ENCODE measurements at regions not wholly inside any gene's neighbourhood (a gene's known extent, or its start where the extent isn't known, plus 50 kb on each side); places are given as distances from the start of the nearest gene placed in this dataset.
"Not testable (repeated sequence)": the region's sequence is repeated elsewhere in the genome, so short reads cannot be mapped to it uniquely, and the experiment has no call there.

GRCh38 chr5:6321078-6321477, 57.3 kb downstream of the MED10 start:
- no peak for DNase-seq

- no peak for DNase-seq
These were observed 59.2 kb downstream of the MED10 start for GRCh38 chr5:6319116-6319515.

- DNase-seq: no peak
These were observed 61.1 kb downstream of the MED10 start for GRCh38 chr5:6317116-6317798.

- DNase-seq: no peak
These were observed 62.8 kb downstream of the MED10 start for GRCh38 chr5:6315580-6315979.

GRCh38 chr5:6311568-6312501, 66.5 kb downstream of the MED10 start:
- DNase-seq: no peak

DNA sequence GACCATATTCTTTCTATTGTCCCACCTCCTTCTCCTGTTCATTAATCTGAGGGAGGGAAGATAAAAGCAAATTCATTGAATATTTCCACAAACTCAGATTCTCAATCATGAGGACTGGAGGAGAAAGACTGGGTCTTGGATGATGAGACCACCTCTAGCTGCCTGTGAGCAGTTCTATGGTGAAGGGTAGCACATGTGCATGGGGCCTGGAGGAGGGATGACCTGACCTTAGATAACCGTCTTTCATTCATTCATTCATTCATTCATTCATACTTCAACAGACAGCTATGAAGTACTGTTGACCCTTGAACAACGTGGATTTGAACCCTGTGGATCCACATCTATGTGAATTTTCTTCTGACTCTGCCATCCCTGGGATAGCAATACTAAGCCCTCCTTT, 68.4 kb downstream of the MED10 start:
- no peak for DNase-seq

DNA sequence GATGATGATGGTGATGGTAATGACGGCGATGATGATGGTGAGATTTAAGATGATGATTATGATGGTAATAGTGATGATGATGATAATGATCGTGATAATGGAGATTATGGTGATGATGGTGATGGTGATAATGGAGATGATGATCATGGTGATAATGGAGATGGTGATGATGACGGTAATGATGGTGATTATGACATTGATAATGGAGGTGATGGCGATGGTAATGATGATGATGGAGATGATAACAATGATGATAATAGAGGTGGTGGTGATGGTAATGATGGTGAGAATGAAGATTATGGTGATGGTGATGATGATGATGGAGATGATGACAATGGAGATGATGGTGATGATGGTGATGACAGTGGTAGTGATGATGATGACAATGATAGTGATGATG, 69.7 kb downstream of the MED10 start:
- no peak for DNase-seq

DNA sequence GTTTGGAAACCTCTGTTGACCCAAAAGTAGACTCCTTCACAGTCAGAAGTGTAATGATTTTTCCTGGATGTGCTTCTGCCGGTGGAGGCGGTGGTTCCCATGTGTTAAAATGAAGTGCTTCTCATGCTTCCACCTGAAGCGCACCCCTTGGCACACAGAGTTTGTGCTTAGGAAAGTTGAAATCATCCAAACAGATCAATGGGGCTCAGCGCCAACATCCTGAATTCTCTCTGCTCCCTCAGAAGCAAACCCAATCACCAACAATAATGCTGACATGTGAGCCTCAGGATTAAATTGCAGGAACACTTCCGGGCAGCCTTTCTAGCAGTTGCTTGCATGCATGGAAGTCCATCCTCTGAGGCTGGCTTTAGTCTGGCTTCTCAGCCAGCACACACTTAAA, 71.0 kb downstream of the MED10 start:
- DNase-seq: no peak

DNA sequence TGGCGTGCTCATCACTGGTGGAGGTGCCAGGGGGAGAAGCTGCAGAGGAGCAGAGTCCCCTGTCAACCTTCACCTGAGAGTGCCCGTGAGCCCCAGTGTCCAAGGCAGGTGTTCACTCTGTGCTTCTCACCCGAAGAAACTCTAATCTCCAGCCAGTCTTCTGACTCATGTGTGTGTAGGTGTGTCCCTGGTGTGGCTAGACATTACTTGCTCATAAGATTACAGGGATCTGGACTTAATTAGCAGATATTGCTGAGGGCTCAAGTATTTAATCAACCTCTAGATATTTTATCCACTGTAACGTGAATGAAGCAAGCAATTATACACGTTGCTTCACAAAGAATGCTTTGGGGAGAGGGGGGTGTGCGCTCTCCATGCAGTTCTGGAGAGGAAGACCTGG, 72.5 kb downstream of the MED10 start:
- no peak for DNase-seq

GRCh38 chr5:6302684-6303083, 75.7 kb downstream of the MED10 start:
- DNase-seq: peak in 1 of 2 experiments; percentile 29

DNA sequence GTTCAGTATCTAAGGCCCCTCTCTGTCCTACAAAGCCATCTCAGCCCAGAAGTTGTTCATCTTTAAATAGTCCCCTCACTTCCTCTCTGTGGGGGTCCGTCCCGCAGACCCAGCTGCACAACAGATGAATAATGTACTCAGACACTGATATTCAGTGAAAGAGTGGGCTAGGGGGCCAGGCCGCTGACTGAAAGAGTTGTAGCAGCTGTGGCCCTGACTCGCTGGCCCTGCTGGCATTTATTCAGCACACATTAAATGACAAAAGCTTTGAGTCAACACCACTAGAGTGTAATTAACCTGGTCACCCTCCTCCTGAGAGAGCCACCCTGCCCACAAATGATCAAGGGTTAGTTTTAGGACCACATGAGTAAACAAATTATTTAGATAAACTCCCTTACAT, 76.3 kb downstream of the MED10 start:
- no peak for DNase-seq

DNA sequence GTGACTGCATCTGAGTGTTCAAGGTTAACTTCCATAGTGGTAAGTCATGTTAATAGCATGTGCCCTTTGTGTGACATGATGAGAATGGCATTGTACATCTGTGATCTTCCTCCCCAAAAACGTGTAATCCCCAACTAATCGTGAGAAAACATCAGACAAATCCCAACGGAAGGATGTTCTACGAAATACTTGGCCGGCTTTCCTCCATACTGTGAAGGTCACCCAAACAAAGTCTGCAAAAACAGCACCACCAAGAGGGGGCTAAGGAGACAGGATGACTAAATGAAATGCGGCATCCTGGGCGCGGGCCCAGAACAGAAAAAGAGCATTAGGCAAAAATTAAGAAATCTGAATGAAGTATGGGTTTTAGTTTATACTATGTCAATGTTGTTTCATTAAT, 81.8 kb downstream of the MED10 start:
- no peak for DNase-seq

DNA sequence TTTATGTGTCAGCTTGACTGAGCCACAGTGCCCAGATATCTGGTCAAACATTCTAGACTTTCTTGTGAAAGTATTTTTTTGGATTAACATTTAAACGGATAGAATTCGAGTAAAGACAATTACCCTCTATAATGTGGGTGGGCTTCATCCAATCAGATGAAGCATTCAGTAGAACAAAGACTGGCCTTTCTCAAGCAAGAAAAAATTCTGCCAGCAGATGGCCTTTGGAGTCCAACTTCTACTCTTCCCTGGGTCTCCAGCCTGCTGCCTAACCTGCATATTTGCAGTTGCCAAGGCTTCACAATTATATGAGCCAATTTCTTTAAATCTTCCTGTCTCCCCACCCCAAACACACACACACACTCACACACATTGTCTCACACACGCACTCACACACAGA, 86.4 kb downstream of the MED10 start:
- peak; percentile 46 to 62 for DNase-seq

GRCh38 chr5:6289239-6289638, 89.1 kb downstream of the MED10 start:
- no peak for DNase-seq

DNA sequence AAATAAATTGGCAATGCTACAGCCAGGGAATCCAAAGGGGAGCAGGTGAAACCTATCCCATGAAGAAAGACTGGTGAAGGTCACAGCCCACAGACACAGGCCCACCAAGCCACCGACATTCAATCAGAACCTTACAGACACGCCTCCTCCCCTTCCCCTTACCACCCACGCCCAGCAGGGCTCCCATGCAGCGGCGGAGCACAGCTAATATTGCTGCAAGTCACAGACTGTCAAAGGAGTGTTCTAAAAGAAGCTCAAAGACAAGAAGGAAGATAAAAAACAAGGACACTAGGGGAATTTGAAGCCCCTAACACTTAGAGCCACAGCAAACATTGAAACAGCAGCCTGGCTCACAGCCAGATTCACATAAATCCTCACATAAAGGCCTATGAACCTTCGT, 91.2 kb downstream of the MED10 start:
- DNase-seq: no peak

- no peak for DNase-seq
These were observed 91.9 kb downstream of the MED10 start for GRCh38 chr5:6286404-6286803.

DNA sequence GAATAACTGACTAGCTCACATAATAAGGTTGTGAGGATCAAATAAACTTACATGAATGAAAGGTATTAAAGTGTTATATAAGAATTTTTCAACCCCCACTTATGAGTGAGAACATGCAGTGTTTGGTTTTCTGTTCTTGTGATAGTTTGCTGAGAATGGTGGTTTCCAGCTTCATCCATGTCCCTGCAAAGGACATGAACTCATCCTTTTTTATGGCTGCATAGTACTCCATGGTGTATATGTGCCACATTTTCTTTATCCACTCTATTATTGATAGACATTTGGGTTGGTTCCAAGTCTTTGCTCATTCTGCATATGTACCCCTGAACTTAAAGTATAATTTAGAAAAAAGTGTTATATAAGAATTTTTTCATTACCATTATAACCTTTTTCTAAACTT, 93.9 kb downstream of the MED10 start:
- not testable (repeated sequence) for DNase-seq

DNA sequence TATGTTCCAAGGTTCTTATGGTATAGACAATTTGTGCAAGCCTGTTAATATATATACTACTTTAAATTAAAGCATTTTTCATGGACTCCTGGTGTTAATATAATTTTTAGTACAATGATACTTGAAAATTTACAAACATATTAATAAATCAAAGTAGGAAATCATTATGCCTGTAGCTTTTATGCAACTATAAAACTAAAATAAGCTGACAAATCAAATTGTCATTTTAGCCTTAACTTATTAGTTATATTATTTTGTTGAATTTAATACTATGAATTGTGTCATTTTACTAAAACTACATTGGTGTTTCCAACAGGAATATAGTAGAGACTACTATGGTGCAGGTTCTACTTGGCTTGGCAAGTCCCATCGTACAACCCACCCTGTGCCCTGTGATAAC, 96.0 kb downstream of the MED10 start:
- no peak for DNase-seq

- DNase-seq: no peak
These were observed 96.5 kb downstream of the MED10 start for GRCh38 chr5:6281818-6282217.

DNA sequence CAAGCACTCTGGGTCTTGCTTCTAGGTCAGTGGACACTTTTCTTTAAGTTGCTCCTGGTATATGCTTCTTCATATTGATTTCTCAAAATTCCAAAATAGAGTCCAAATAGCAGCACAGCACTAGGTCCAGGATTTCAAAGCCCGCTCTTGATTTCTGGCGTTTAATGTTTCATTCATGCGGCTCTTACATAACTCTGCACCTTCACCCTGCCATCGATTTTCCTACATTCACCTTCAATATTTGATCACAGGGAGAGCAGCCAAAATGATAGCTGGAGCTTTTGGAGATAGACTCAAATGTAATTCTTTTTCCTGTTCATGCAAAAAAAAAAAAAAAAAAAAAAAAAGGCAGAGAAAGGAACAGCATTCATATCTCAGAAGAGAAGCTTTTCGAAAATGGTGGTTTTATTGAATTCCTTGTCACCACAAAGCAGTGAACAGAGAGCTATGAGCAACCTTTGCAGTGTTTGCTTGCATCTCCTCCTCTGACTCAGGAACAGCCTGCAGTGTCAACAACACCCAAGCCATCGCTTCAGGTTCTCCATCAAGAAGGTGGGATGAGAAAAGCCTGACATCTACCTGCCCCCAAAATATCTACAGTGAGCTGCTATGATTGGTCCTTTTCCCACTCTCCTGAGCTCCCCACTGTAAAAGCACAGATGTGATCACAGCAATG, 97.8 kb downstream of the MED10 start:
- no peak for DNase-seq

- DNase-seq: no peak
These were observed 98.7 kb downstream of the MED10 start for GRCh38 chr5:6279607-6280006.

GRCh38 chr5:6274846-6275543, 103.4 kb downstream of the MED10 start:
- DNase-seq: no peak

GRCh38 chr5:6273749-6274148, 104.6 kb downstream of the MED10 start:
- DNase-seq: no peak

All from Kasumi-1 (cell line).